Keratinocyte (primary cell): ENCODE measurements at regions not wholly inside any gene's neighbourhood (a gene's known extent, or its start where the extent isn't known, plus 50 kb on each side); places are given as distances from the start of the nearest gene placed in this dataset.

Experiments
- DNase-seq: peaks from one replicate; pipeline ENCODE4 v3.0.0-alpha.2; 2011; ENCODE audit warnings: low read depth, missing footprints, low spot score
- FAIRE-seq: peaks from 2 replicates; lab custom pipeline; 2011; peaks lifted over from hg19 to GRCh38; lab: Jason Lieb, UNC
- H2AFZ ChIP-seq: 2 replicates; pipeline ENCODE4 v1.6.0; 2012; ENCODE audit warnings: low read length, control low read depth, inconsistent platforms; ENCODE audit not compliant: control insufficient read depth
- H3K27ac ChIP-seq: 2 replicates; pipeline ENCODE4 v1.5.1; 2011; ENCODE audit warnings: low read length; ENCODE audit not compliant: control insufficient read depth, insufficient read depth
- H3K27me3 ChIP-seq: 3 replicates; pipeline ENCODE4 v1.6.0; 2011; ENCODE audit warnings: low read length; ENCODE audit not compliant: control insufficient read depth, insufficient read depth; ENCODE audit errors: extremely low read depth
- H3K36me3 ChIP-seq, 2 experiments: 2 replicates in 1 of 2; 3 replicates in 1 of 2; pipeline ENCODE4 v1.5.1; 2011; ENCODE audit warnings: low read length in 2 of 2, mild to moderate bottlenecking in 1 of 2; ENCODE audit not compliant: control insufficient read depth in 2 of 2, insufficient read depth in 2 of 2; ENCODE audit errors: extremely low read depth in 1 of 2
- H3K4me1 ChIP-seq: 3 replicates; pipeline ENCODE4 v1.5.1; 2011; ENCODE audit warnings: low read length; ENCODE audit not compliant: control insufficient read depth, insufficient read depth; ENCODE audit errors: extremely low read depth
- H3K4me2 ChIP-seq: 3 replicates; pipeline ENCODE4 v1.6.0; 2011; ENCODE audit warnings: low read depth, low read length; ENCODE audit not compliant: control insufficient read depth, insufficient read depth; ENCODE audit errors: extremely low read depth
- H3K4me3 ChIP-seq, 3 experiments: fragments of 200-600 bp in 1 of 3; sonication (generic) in 1 of 3; 2 replicates in 2 of 3; 3 replicates in 1 of 3; pipeline ENCODE4 v1.5.1; 2011 to 2016; ENCODE audit warnings: low read length in 3 of 3, mild to moderate bottlenecking in 3 of 3, control low read depth in 2 of 3, inconsistent platforms in 1 of 3, low read depth in 1 of 3, mixed read lengths in 1 of 3, mixed run types in 1 of 3, moderate library complexity in 1 of 3; ENCODE audit not compliant: control insufficient read depth in 2 of 3, insufficient read depth in 2 of 3; ENCODE audit errors: extremely low read depth in 1 of 3
- H3K79me2 ChIP-seq: 2 replicates; pipeline ENCODE4 v1.6.0; 2012; ENCODE audit warnings: low read length; ENCODE audit not compliant: control insufficient read depth, insufficient read depth
- H3K9ac ChIP-seq: 3 replicates; pipeline ENCODE4 v1.6.0; 2011; ENCODE audit warnings: low read length; ENCODE audit not compliant: control insufficient read depth, insufficient read depth; ENCODE audit errors: extremely low read depth
- H3K9me1 ChIP-seq: 3 replicates; pipeline ENCODE4 v1.6.0; 2011; ENCODE audit warnings: low read length; ENCODE audit not compliant: control insufficient read depth, insufficient read depth; ENCODE audit errors: extremely low read depth
- H3K9me3 ChIP-seq: 2 replicates; pipeline ENCODE4 v1.5.1; 2012; ENCODE audit warnings: low read depth, low read length; ENCODE audit not compliant: control insufficient read depth
- H4K20me1 ChIP-seq: 3 replicates; pipeline ENCODE4 v1.6.0; 2011; ENCODE audit warnings: low read length; ENCODE audit not compliant: control insufficient read depth, insufficient read depth; ENCODE audit errors: extremely low read depth
- EZH2 ChIP-seq: IDR thresholded peaks from one replicate; pipeline ENCODE4 v1.6.1; 2012; ENCODE audit warnings: inconsistent platforms, mild to moderate bottlenecking, low read length, moderate library complexity
- dilution Hi-C: fragments of 300-500 bp; cut with MboI; formaldehyde crosslinking; loops from one replicate; pipeline ENCODE4 v1.7.0; 2020; ENCODE audit warnings: low sequenced_read_pairs; ENCODE audit not compliant: extremely low pct_ligation_motif_present
- TF ChIP-seq, protein P1 (sequence below), 3 experiments: IDR thresholded peaks in 1 of 3; conservative IDR thresholded peaks in 1 of 3; optimal IDR thresholded peaks in 1 of 3; 2 replicates in 2 of 3; 3 replicates in 1 of 3; pipeline versions ENCODE3 to v1.5.1; 2011; ENCODE audit warnings: low read length in 3 of 3, mild to moderate bottlenecking in 3 of 3, moderate library complexity in 2 of 3, control low read depth in 1 of 3, inconsistent platforms in 1 of 3; ENCODE audit not compliant: insufficient read depth in 2 of 3; ENCODE audit errors: extremely low read depth in 1 of 3

DNA sequence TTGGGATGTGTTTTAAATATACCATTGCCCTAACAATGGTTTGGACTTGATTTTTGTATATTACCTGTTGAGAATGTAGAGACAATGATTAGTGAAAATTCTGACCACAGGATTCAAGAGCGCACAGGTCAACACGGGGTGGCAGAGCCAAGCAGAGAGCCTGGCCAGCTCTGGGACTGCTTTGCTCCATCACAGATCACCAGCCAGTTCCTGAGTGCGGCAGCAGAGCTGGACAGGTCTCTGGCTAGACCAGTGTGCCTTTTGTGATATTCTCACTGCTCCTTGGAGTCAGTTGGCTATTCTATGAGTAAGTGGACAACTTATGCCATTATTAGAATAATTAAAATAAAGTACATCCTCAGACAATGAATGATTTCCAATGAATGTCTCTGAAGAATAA is 351.2 kb upstream of the ATP10A start:
- no peaks in the 10 kb centered on the region for H3K79me2 ChIP-seq
- no peak for DNase-seq
- dilution Hi-C loops: no loop called here
- no peak overlapping the region for H3K27ac ChIP-seq
- no peaks in the 10 kb centered on the region for H3K36me3 ChIP-seq
- no peaks in the 10 kb centered on the region for H4K20me1 ChIP-seq
- no peak for FAIRE-seq
- H3K4me2 ChIP-seq: no peak overlapping the region
- H3K9me1 ChIP-seq: no peaks in the 10 kb centered on the region
- no peak overlapping the region for H3K9ac ChIP-seq
- TF ChIP-seq, protein P1, sequence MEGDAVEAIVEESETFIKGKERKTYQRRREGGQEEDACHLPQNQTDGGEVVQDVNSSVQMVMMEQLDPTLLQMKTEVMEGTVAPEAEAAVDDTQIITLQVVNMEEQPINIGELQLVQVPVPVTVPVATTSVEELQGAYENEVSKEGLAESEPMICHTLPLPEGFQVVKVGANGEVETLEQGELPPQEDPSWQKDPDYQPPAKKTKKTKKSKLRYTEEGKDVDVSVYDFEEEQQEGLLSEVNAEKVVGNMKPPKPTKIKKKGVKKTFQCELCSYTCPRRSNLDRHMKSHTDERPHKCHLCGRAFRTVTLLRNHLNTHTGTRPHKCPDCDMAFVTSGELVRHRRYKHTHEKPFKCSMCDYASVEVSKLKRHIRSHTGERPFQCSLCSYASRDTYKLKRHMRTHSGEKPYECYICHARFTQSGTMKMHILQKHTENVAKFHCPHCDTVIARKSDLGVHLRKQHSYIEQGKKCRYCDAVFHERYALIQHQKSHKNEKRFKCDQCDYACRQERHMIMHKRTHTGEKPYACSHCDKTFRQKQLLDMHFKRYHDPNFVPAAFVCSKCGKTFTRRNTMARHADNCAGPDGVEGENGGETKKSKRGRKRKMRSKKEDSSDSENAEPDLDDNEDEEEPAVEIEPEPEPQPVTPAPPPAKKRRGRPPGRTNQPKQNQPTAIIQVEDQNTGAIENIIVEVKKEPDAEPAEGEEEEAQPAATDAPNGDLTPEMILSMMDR (optimal IDR thresholded peaks at IDR 0.05 in 1 of 3, IDR thresholded peaks at IDR 0.05 in 1 of 3, conservative IDR thresholded peaks at IDR 0.05 in 1 of 3; ENCODE audit: extremely low read depth in 1 of 3, insufficient read depth in 2 of 3, low read length in 3 of 3): no peak
- no peak for TF ChIP-seq EZH2
- H2AFZ ChIP-seq: no peak overlapping the region
- peaks cover 3% of the 10 kb centered on the region for H3K9me3 ChIP-seq
- no peaks in the 10 kb centered on the region for H3K27me3 ChIP-seq
- H3K4me3 ChIP-seq: no peak overlapping the region
- no peaks in the 10 kb centered on the region for H3K4me1 ChIP-seq

DNA sequence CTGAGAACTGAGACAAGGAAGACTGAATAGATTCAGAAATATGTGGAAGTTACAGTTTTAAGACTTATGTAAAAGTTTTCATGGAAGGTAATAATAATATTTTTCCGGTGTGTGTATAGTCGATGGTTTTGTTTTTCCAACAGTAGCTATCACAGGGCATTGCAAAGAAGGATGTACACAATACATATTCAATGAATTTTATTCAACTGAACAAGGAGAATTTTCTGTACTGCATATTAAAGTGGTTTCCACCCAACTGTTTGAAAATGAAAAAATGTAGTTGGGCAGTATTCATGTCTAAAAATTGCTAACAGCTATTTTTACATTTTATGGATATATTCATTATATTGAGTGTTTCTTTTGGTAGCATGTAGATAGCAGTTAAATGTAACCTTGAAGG is 350.3 kb upstream of the ATP10A start:
- H4K20me1 ChIP-seq: no peaks in the 10 kb centered on the region
- H3K9me3 ChIP-seq: peaks cover 3% of the 10 kb centered on the region
- H3K4me1 ChIP-seq: no peaks in the 10 kb centered on the region
- H2AFZ ChIP-seq: no peak overlapping the region
- H3K4me2 ChIP-seq: no peak overlapping the region
- no peak overlapping the region for H3K9ac ChIP-seq
- no peak for DNase-seq
- no peaks in the 10 kb centered on the region for H3K36me3 ChIP-seq
- no peaks in the 10 kb centered on the region for H3K27me3 ChIP-seq
- no peak overlapping the region for H3K27ac ChIP-seq
- no peaks in the 10 kb centered on the region for H3K9me1 ChIP-seq
- dilution Hi-C loops: no loop called here
- no peak for FAIRE-seq
- H3K4me3 ChIP-seq: no peak overlapping the region
- no peaks in the 10 kb centered on the region for H3K79me2 ChIP-seq
- no peak for TF ChIP-seq EZH2
- TF ChIP-seq, protein P1 (optimal IDR thresholded peaks at IDR 0.05 in 1 of 3, IDR thresholded peaks at IDR 0.05 in 1 of 3, conservative IDR thresholded peaks at IDR 0.05 in 1 of 3; ENCODE audit: extremely low read depth in 1 of 3, insufficient read depth in 2 of 3, low read length in 3 of 3): no peak
